Natural killer cell treated with Interleukin-12 subunit alpha and Interleukin-12 subunit beta and Interleukin-15 and Interleukin-18, amount 100 ng/mL, for 72 hours (primary cell): ENCODE measurements at regions not wholly inside any gene's neighbourhood (a gene's known extent, or its start where the extent isn't known, plus 50 kb on each side); places are given as distances from the start of the nearest gene placed in this dataset.

Experiments
- ATAC-seq, 2 donors: fragments of 150-1000 bp; cut with Tn5 transposase in 1 of 2; sonication (Bioruptor Pico), chemical (Tn5 transposase) in 1 of 2; 2 replicates each; pipeline ENCODE4 v1.10.0; 2021
- DNase-seq: peaks from one replicate; pipeline ENCODE4 v3.0.0; 2022; ENCODE audit warnings: low spot score
- H3K27ac Mint-ChIP-seq, 2 donors: 1 replicate in 1 of 2; 2 replicates in 1 of 2; pipeline ENCODE4 v1.8.0; 2022; ENCODE audit warnings: mixed read lengths in 2 of 2, mild to moderate bottlenecking in 1 of 2, moderate library complexity in 1 of 2
- H3K27me3 Mint-ChIP-seq, 2 donors: 1 replicate in 1 of 2; 2 replicates in 1 of 2; pipeline ENCODE4 v1.8.0; 2022; ENCODE audit warnings: mixed read lengths in 2 of 2
- H3K36me3 Mint-ChIP-seq: one replicate; pipeline ENCODE4 v1.8.0; 2022; ENCODE audit warnings: mixed read lengths
- H3K4me1 Mint-ChIP-seq, 2 donors: 1 replicate in 1 of 2; 2 replicates in 1 of 2; pipeline ENCODE4 v1.8.0; 2022; ENCODE audit warnings: low read depth in 2 of 2, mixed read lengths in 2 of 2, mild to moderate bottlenecking in 1 of 2
- H3K4me3 Mint-ChIP-seq: one replicate; pipeline ENCODE4 v1.8.0; 2022; ENCODE audit warnings: mixed read lengths
- H3K9me3 Mint-ChIP-seq: 2 replicates; pipeline ENCODE4 v1.8.0; 2022; ENCODE audit warnings: mixed read lengths

GRCh38 chr10:133025558-133026090 is 62.1 kb upstream of the ADGRA1 start:
- Mint-ChIP-seq H3K27ac (no peak overlapping the region), H3K9me3 (no peaks in the 10 kb centered on the region), H3K36me3 (no peaks in the 10 kb centered on the region), H3K4me1 (no peaks in the 10 kb centered on the region), H3K27me3 (peaks cover 0 to 5% of the 10 kb centered on the region in 2 donors), H3K4me3 (no peak overlapping the region)
- DNase-seq: no peak
- no peak for ATAC-seq

GRCh38 chr10:133024704-133025557 is 62.8 kb upstream of the ADGRA1 start:
- no peaks in the 10 kb centered on the region for H3K9me3 Mint-ChIP-seq
- H3K4me1 Mint-ChIP-seq: no peaks in the 10 kb centered on the region
- no peak for DNase-seq
- no peak for ATAC-seq
- H3K27ac Mint-ChIP-seq: no peak overlapping the region
- H3K36me3 Mint-ChIP-seq: no peaks in the 10 kb centered on the region
- H3K27me3 Mint-ChIP-seq: peaks cover 0 to 5% of the 10 kb centered on the region in 2 donors
- no peak overlapping the region for H3K4me3 Mint-ChIP-seq

DNA sequence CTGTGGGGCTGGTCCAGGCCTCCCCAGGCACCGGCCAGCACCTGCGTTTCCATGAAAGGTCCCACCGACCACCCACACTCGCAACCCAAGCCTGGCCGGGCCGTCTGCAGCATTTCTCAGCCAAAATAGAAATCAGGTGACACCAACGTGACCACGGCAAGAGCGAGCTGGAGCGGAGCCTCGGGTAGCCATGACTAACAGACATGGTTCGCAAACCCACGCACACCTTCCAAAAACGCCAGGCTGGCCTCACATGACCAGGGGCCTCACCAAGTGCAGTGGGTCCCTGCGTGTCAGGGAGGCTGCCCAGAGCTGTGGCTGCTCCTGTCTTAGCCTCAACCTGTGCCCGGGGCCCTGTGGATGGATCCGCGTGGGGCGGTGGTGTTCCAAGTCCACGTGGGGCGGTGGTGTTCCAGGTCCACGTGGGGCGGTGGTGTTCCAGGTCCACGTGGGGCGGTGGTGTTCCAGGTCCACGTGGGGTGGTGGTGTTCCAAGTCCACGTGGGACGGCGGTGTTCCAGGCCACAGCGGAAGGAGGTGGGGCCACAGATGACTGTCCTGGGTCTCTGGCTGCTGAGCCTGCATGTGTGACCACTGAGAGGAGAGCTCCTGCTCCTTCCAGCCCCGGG is 64.4 kb upstream of the ADGRA1 start:
- no peaks in the 10 kb centered on the region for H3K9me3 Mint-ChIP-seq
- ATAC-seq (no peak), DNase-seq (no peak)
- no peak overlapping the region for H3K4me3 Mint-ChIP-seq
- no peak overlapping the region for H3K27ac Mint-ChIP-seq
- no peaks in the 10 kb centered on the region for H3K4me1 Mint-ChIP-seq
- H3K27me3 Mint-ChIP-seq: peaks cover 0 to 5% of the 10 kb centered on the region in 2 donors
- H3K36me3 Mint-ChIP-seq: no peaks in the 10 kb centered on the region

GRCh38 chr10:133022776-133023100 is 65.0 kb upstream of the ADGRA1 start:
- no peak for DNase-seq
- no peaks in the 10 kb centered on the region for H3K36me3 Mint-ChIP-seq

DNA sequence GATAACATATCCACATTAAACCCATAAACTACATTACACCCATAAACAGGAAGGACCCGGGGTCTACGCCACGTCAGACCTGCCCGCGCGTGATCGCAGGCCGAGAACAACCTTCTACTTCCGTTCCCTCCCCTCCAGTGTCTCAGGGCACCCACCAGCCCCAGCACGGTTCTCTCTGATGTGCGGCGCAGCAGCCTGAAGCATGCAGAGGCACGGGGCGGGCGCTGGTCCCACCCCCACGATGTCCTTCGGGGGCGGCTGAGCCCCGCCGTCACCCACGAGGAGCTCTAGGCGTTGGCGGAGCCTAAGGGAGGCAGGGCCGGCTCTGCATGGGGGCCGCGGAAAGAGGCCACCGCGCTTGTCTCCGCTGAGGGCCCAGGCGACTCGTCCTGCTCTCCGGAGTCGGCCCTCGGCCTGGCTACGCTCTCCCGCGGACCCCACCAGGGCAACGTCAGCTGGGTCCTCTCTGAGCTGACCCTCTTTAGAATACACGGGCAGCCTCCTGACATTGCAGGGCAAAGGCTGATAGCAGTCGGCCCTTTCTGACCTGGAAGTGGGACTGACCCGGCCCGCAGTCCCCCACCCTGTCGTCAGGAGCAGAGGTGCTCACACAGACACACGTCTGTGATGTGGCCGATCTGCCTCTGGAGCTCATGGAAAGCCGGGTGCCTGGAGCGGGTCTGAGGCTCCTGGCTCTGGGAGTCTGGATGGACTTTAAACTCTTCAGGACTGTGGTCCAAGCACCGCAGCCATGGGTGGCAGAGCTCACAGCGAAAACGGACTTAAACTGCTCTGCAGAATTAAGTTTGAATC is 65.6 kb upstream of the ADGRA1 start:
- Mint-ChIP-seq H3K4me3 (no peak overlapping the region), H3K9me3 (no peaks in the 10 kb centered on the region), H3K4me1 (no peaks in the 10 kb centered on the region), H3K36me3 (no peaks in the 10 kb centered on the region), H3K27ac (no peak overlapping the region), H3K27me3 (peaks cover 0 to 5% of the 10 kb centered on the region in 2 donors)
- DNase-seq: no peak
- ATAC-seq: peak in 1 of 2 donors; percentile 16

More at GRCh38 chr10:133022776-133023100, 65.0 kb upstream of the ADGRA1 start:
- Mint-ChIP-seq H3K27me3 (peaks cover 0 to 5% of the 10 kb centered on the region in 2 donors), H3K9me3 (no peaks in the 10 kb centered on the region), H3K4me3 (no peak overlapping the region), H3K27ac (no peak overlapping the region), H3K4me1 (no peaks in the 10 kb centered on the region)
- ATAC-seq: no peak

DNA sequence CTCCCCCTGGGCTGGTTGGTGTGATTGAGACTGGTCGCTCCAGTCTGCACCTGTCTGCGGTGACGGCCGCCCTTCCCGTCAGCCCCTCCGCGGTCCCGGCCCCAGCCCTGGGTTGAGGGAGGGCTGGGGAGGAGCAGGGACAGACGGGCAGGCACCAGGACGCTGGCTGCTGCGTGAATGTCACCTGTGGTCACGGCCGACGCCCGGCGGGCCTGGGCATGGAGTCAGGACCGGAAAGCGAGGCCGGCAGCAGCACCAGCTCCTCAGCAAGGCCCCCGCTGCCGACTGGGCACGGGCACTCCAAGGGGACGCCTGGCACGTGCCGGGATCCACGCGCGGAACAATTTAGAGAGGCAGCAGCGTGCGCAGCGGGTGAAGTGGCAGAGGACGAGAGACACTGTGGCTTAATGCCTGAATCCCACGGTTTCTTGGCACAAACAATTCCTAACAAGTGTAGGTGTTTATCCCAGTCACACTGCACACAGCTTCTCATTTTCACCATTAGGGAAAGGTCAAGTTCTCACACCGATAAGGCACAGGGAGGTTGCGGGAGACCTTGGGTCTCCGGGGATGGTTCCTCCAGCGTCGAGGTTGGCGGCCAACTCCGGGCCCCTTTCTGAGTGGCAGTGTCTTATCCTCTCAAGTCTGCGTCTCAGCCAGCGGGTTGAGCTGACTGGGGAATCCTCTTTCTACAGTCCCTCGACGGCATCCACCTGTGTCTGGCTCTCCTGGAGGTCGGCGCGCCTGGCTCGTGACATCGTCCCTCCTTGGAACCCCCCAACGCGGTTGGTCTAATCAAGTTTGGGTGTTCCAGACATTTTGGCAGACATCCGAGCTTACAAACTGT is 66.4 kb upstream of the ADGRA1 start:
- Mint-ChIP-seq H3K27me3 (peaks cover 0 to 5% of the 10 kb centered on the region in 2 donors), H3K36me3 (no peaks in the 10 kb centered on the region), H3K4me3 (no peak overlapping the region), H3K4me1 (no peaks in the 10 kb centered on the region), H3K9me3 (no peaks in the 10 kb centered on the region), H3K27ac (no peak overlapping the region)
- ATAC-seq (no peak), DNase-seq (no peak)

DNA sequence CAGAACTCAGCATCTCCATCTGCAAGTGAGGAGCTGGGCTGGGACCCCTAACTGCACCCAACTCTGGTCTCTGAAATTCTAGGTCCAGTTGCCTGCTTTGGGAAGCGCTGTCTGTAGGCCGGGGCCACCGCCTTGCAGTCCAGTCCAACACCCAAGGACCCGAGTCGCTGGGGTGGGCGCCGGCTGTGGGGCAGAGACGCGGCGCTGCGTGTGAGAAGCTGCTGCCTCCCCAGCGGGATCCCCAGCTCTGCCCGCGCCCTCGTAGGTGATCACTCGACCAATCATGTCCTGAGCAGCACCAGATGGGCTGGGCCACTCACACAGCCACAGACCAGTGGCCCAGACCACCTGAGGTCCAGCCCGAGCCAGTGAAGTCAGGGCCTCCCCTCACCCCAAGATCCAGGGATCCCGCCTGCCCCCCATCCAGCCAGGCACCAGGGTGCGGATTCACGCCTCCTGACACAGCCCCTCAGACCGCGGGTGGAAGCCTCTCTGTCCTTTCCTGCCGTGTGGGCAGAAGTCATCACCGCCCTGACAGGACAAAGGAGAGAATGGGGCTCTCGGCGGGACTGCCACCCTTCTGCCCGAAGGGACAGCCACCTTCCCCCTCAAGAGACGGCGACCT is 67.4 kb upstream of the ADGRA1 start:
- Mint-ChIP-seq H3K4me1 (no peaks in the 10 kb centered on the region), H3K27me3 (peaks cover 0 to 3% of the 10 kb centered on the region in 2 donors), H3K36me3 (no peaks in the 10 kb centered on the region)

DNA sequence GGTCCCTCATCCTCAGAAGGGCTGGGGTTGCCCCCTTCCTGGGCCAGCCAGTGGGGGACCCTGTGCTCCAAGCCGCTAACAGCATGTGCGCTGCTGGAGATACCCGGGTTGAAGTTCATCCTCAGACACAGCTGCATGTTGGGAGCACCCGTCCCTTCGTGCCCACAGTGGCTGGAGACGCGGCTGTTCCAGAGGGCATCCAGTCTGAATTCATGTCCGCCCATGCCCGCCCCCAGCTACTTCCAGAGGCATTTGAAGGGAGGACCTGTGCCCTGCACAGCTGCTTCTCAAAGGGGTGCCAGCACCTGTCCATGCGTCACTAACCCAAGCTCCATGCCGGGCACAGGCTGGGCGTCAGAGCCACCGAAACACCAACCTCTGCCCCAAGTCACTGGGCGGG is 68.1 kb upstream of the ADGRA1 start:
- no peaks in the 10 kb centered on the region for H3K4me1 Mint-ChIP-seq
- DNase-seq (no peak), ATAC-seq (no peak)
- H3K4me3 Mint-ChIP-seq: no peak overlapping the region
- peaks cover 0 to 3% of the 10 kb centered on the region in 2 donors for H3K27me3 Mint-ChIP-seq
- H3K9me3 Mint-ChIP-seq: no peaks in the 10 kb centered on the region
- H3K36me3 Mint-ChIP-seq: no peaks in the 10 kb centered on the region
- H3K27ac Mint-ChIP-seq: no peak overlapping the region

More for the DNA sequence above, 67.4 kb upstream of the ADGRA1 start:
- no peak overlapping the region for H3K27ac Mint-ChIP-seq
- no peak overlapping the region for H3K4me3 Mint-ChIP-seq
- no peaks in the 10 kb centered on the region for H3K9me3 Mint-ChIP-seq
- ATAC-seq (peak; percentile 14 to 43), DNase-seq (no peak)

DNA sequence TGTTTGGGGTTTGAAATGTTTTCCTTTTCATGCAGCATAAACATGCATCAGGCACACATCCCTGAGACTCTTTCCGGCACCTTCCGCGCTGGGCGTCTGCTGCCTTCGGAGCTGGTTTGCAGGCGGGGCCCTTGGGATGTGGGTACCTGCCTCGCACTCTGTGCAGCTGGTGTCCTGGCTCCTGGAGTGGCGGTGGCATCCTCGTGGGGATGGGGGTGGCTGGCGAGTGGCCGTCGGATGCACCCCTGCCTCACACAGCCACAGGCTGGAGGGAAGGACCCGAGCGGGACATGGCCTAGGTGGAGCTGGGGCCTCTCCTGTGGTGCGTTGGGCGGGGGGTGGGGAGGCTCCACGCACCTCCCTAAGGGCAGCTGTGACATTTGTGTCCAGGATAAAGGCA is 68.5 kb upstream of the ADGRA1 start:
- Mint-ChIP-seq H3K9me3 (no peaks in the 10 kb centered on the region), H3K36me3 (no peaks in the 10 kb centered on the region), H3K4me3 (no peak overlapping the region), H3K27me3 (peaks cover 0 to 3% of the 10 kb centered on the region in 2 donors), H3K4me1 (no peaks in the 10 kb centered on the region), H3K27ac (no peak overlapping the region)
- DNase-seq (no peak), ATAC-seq (no peak)

- peaks cover 2 to 3% of the 10 kb centered on the region in 2 donors for H3K27me3 Mint-ChIP-seq
- no peaks in the 10 kb centered on the region for H3K9me3 Mint-ChIP-seq
- H3K4me1 Mint-ChIP-seq: no peaks in the 10 kb centered on the region
- no peak overlapping the region for H3K4me3 Mint-ChIP-seq
- ATAC-seq (no peak), DNase-seq (no peak)
- H3K27ac Mint-ChIP-seq: no peak overlapping the region
- H3K36me3 Mint-ChIP-seq: no peaks in the 10 kb centered on the region
Observed at GRCh38 chr10:133018491-133018890, 69.2 kb upstream of the ADGRA1 start.

GRCh38 chr10:133017203-133017601 is 70.5 kb upstream of the ADGRA1 start:
- DNase-seq (no peak), ATAC-seq (no peak)
- H3K27me3 Mint-ChIP-seq: peaks cover 4 to 7% of the 10 kb centered on the region in 2 donors
- H3K9me3 Mint-ChIP-seq: no peaks in the 10 kb centered on the region
- H3K27ac Mint-ChIP-seq: no peak overlapping the region
- H3K4me3 Mint-ChIP-seq: no peak overlapping the region
- H3K4me1 Mint-ChIP-seq: no peaks in the 10 kb centered on the region
- H3K36me3 Mint-ChIP-seq: no peaks in the 10 kb centered on the region

DNA sequence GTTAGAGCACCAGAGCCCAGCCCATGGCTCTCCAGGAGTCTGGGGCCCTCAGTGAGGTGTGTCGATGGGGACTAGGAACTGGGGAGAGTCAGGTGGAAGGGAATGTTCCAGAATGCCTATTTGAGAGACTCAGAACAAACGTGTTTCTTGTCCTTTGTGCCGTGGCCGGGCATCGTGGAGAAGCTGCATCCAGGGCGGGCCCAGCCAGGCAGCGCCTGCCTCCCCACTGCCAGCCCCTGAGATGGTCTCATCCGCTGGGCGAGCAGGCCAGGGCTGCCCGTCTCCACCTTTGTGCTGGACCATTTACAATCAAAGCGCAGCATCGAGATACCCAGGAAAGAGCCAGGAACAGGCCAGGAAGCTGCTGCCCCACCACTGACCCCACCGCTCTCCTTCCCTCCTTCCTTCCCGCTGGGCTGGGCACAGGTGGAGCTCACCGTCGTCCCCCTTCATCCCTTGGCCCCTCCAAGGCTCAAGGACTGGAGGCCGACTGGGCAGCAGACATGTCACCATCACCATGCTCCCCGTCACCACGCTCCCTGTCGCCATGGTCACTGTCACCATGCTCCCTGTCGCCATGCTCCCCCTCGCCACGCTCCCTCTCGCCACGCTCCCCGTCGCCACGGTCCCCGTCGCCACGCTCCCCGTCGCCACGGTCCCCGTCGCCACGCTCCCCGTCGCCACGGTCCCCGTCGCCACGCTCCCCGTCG is 71.1 kb upstream of the ADGRA1 start:
- no peaks in the 10 kb centered on the region for H3K4me1 Mint-ChIP-seq
- H3K36me3 Mint-ChIP-seq: no peaks in the 10 kb centered on the region
- H3K9me3 Mint-ChIP-seq: no peaks in the 10 kb centered on the region
- H3K27me3 Mint-ChIP-seq: peaks cover 4 to 7% of the 10 kb centered on the region in 2 donors
- DNase-seq (no peak), ATAC-seq (no peak)
- H3K27ac Mint-ChIP-seq: no peak overlapping the region
- no peak overlapping the region for H3K4me3 Mint-ChIP-seq
